NCI-H526 treated with DMSO at 0.1 percent for 48 hours (cell line): ENCODE measurements at regions not wholly inside any gene's neighbourhood (a gene's known extent, or its start where the extent isn't known, plus 50 kb on each side); places are given as distances from the start of the nearest gene placed in this dataset.
"Not testable (repeated sequence)": the region's sequence is repeated elsewhere in the genome, so short reads cannot be mapped to it uniquely, and the experiment has no call there.

Experiments used
- DNase-seq: peaks from one replicate; lab custom pipeline; 2025; lab: John Stamatoyannopoulos, UW

- no peak for DNase-seq
These were observed 598.1 kb downstream of the DNAH5 start for GRCh38 chr5:13346401-13346800.

GRCh38 chr5:13339093-13339492, 605.4 kb downstream of the DNAH5 start:
- DNase-seq = no peak

- not testable (repeated sequence) for DNase-seq
These were observed 609.5 kb downstream of the DNAH5 start for GRCh38 chr5:13335026-13335425.

GRCh38 chr5:13331585-13331984, 612.9 kb downstream of the DNAH5 start:
- no peak for DNase-seq

GRCh38 chr5:13328316-13328715, 616.2 kb downstream of the DNAH5 start:
- no peak for DNase-seq

GRCh38 chr5:13325765-13326164, 618.7 kb downstream of the DNAH5 start:
- DNase-seq = no peak

GRCh38 chr5:13322769-13323168, 621.7 kb downstream of the DNAH5 start:
- DNase-seq = no peak

GRCh38 chr5:13317654-13318053, 626.8 kb downstream of the DNAH5 start:
- no peak for DNase-seq

- DNase-seq = no peak
These were observed 628.3 kb downstream of the DNAH5 start for GRCh38 chr5:13316176-13316575.

- DNase-seq = no peak
These were observed 637.0 kb downstream of the DNAH5 start for GRCh38 chr5:13307480-13307879.

GRCh38 chr5:13303445-13303844, 641.0 kb downstream of the DNAH5 start:
- no peak for DNase-seq

- no peak for DNase-seq
These were observed 665.7 kb downstream of the DNAH5 start for GRCh38 chr5:13278811-13279210.

GRCh38 chr5:13278148-13278547, 666.3 kb downstream of the DNAH5 start:
- no peak for DNase-seq

GRCh38 chr5:13276156-13276555, 668.3 kb downstream of the DNAH5 start:
- DNase-seq = no peak

- no peak for DNase-seq
These were observed 680.8 kb downstream of the DNAH5 start for GRCh38 chr5:13263701-13264100.

GRCh38 chr5:13253111-13253510, 691.4 kb downstream of the DNAH5 start:
- DNase-seq = no peak

- DNase-seq = no peak
These were observed 691.8 kb downstream of the DNAH5 start for GRCh38 chr5:13252699-13253098.

- DNase-seq = no peak
These were observed 692.7 kb downstream of the DNAH5 start for GRCh38 chr5:13251623-13252376.

GRCh38 chr5:13250464-13251291, 693.8 kb downstream of the DNAH5 start:
- DNase-seq = peak; percentile 5

GRCh38 chr5:13249854-13250253, 694.6 kb downstream of the DNAH5 start:
- DNase-seq = no peak

- no peak for DNase-seq
These were observed 696.2 kb downstream of the DNAH5 start for GRCh38 chr5:13248253-13248652.

GRCh38 chr5:13246053-13246452, 698.4 kb downstream of the DNAH5 start:
- no peak for DNase-seq

GRCh38 chr5:13244151-13244550, 700.3 kb downstream of the DNAH5 start:
- DNase-seq = no peak
